SK-N-SH (cell line): ENCODE measurements at regions not wholly inside any gene's neighbourhood (a gene's known extent, or its start where the extent isn't known, plus 50 kb on each side); places are given as distances from the start of the nearest gene placed in this dataset.
A peak's percentile ranks its signal among the peaks of the same experiment; 100 is the strongest.

ENCODE experiments used
- CTCF ChIA-PET: fragments of 300-600, 350-600 bp; formaldehyde crosslinking; extraction: SDS; loops from one replicate; lab custom pipeline; 2021; lab: Yijun Ruan, JAX
- POLR2A ChIA-PET: fragments of 350-600 bp; sonication (Branson Sonifier 250); formaldehyde crosslinking; extraction: SDS; loops from one replicate; lab custom pipeline; 2020; ENCODE audit warnings: antibody characterized with exemption, inconsistent platforms; lab: Yijun Ruan, JAX
- DNase-seq: peaks from one replicate; pipeline ENCODE4 v3.0.0; 2012
- H2AFZ ChIP-seq: fragments of 200-600 bp; sonication (generic); 2 replicates; pipeline ENCODE4 v1.8.1; 2016; ENCODE audit warnings: antibody characterized with exemption, mild to moderate bottlenecking, low read depth
- H3F3A ChIP-seq: fragments of 200-600 bp; sonication (generic); replicated peaks from 2 replicates; pipeline ENCODE3; 2016; ENCODE audit warnings: antibody characterized with exemption, mild to moderate bottlenecking; ENCODE audit not compliant: insufficient read depth
- H3K27ac ChIP-seq, 2 experiments: fragments of 200-500 bp in 1 of 2; fragments of 200-600 bp in 1 of 2; sonication (Bioruptor generic) in 1 of 2; sonication (generic), shearing (Covaris generic) in 1 of 2; 2 replicates each; pipeline versions ENCODE4 v1.5.1 to v1.6.1; 2014 to 2016; ENCODE audit warnings: low read depth in 2 of 2, inconsistent platforms in 1 of 2, low read length in 1 of 2, mild to moderate bottlenecking in 1 of 2, mixed read lengths in 1 of 2
- H3K27me3 ChIP-seq: fragments of 200-600 bp; sonication (generic), shearing (Covaris generic); 2 replicates; pipeline ENCODE4 v1.6.1; 2016; ENCODE audit warnings: mixed run types; ENCODE audit not compliant: insufficient read depth
- H3K36me3 ChIP-seq, 2 experiments: fragments of 200-500 bp in 1 of 2; fragments of 200-600 bp in 1 of 2; sonication (Bioruptor generic) in 1 of 2; sonication (generic) in 1 of 2; replicated peaks in 1 of 2; 2 replicates each; pipeline versions ENCODE3 to v1.5.1; 2014 to 2016; ENCODE audit warnings: low read length in 1 of 2, mild to moderate bottlenecking in 1 of 2; ENCODE audit not compliant: insufficient read depth in 2 of 2, control insufficient read depth in 1 of 2
- H3K4me1 ChIP-seq, 2 experiments: fragments of 200-500 bp in 1 of 2; fragments of 200-600 bp in 1 of 2; sonication (Bioruptor generic) in 1 of 2; sonication (generic), shearing (Covaris generic) in 1 of 2; 2 replicates each; pipeline versions ENCODE4 v1.5.1 to v1.6.1; 2014 to 2016; ENCODE audit warnings: low read depth in 1 of 2, low read length in 1 of 2, mixed run types in 1 of 2; ENCODE audit not compliant: insufficient read depth in 2 of 2, control insufficient read depth in 1 of 2
- H3K4me2 ChIP-seq: fragments of 200-600 bp; sonication (generic), shearing (Covaris generic); 2 replicates; pipeline ENCODE4 v1.6.1; 2017; ENCODE audit warnings: mixed run types
- H3K4me3 ChIP-seq, 2 experiments: fragments of 200-500 bp in 1 of 2; fragments of 200-600 bp in 1 of 2; sonication (Bioruptor generic) in 1 of 2; sonication (generic), shearing (Covaris generic) in 1 of 2; 2 replicates each; pipeline versions ENCODE4 v1.5.1 to v1.8.1; 2014 to 2016; ENCODE audit warnings: low read depth in 2 of 2, inconsistent platforms in 1 of 2, low read length in 1 of 2, mild to moderate bottlenecking in 1 of 2, mixed read lengths in 1 of 2, moderate library complexity in 1 of 2
- H3K79me2 ChIP-seq: fragments of 200-600 bp; sonication (generic); 2 replicates; pipeline ENCODE4 v1.8.1; 2017; ENCODE audit warnings: mild to moderate bottlenecking; ENCODE audit not compliant: insufficient read depth
- H3K9ac ChIP-seq: fragments of 200-600 bp; sonication (generic); 2 replicates; pipeline ENCODE4 v1.6.1; 2017; ENCODE audit warnings: mixed run types
- H3K9me2 ChIP-seq: fragments of 200-600 bp; sonication (generic); 2 replicates; pipeline ENCODE4 v1.6.1; 2017; ENCODE audit warnings: mixed run types
- H3K9me3 ChIP-seq: fragments of 200-600 bp; sonication (generic); 2 replicates; pipeline ENCODE4 v1.6.1; 2017; ENCODE audit warnings: mixed run types, mild to moderate bottlenecking, moderate library complexity
- H4K20me1 ChIP-seq: fragments of 200-600 bp; sonication (generic); 2 replicates; pipeline ENCODE4 v1.6.1; 2017; ENCODE audit warnings: mild to moderate bottlenecking, mixed run types; ENCODE audit not compliant: insufficient read depth
- CHD2 ChIP-seq: fragments of 150-350 bp; IDR thresholded peaks from 2 replicates; pipeline ENCODE4 v1.6.1; 2018; ENCODE audit warnings: low read length; ENCODE audit not compliant: partially characterized antibody
- ELF1 ChIP-seq: IDR thresholded peaks from 2 replicates; pipeline ENCODE4 v1.4.0; 2012
- FOSL2 ChIP-seq: IDR thresholded peaks from 2 replicates; pipeline ENCODE4 v1.4.0; 2012; ENCODE audit warnings: low read depth, mild to moderate bottlenecking, moderate library complexity, borderline replicate concordance
- FOXJ3 ChIP-seq: sonication (generic); formaldehyde crosslinking; IDR thresholded peaks from 2 replicates; pipeline ENCODE4 v1.5.1; 2020; ENCODE audit warnings: mild to moderate bottlenecking, missing genetic modification reagents
- GATA2 ChIP-seq: sonication (generic); formaldehyde crosslinking; IDR thresholded peaks from 2 replicates; pipeline ENCODE4 v1.5.0; 2020; ENCODE audit warnings: mild to moderate bottlenecking, missing genetic modification reagents
- IRF3 ChIP-seq: fragments of 150-350 bp; IDR thresholded peaks from 2 replicates; pipeline ENCODE4 v1.6.1; 2016; ENCODE audit warnings: mild to moderate bottlenecking, low read depth, low read length
- JUND ChIP-seq: IDR thresholded peaks from 2 replicates; pipeline ENCODE4 v1.4.0; 2012
- MXI1 ChIP-seq: IDR thresholded peaks from 2 replicates; pipeline ENCODE4 v1.6.1; 2012; ENCODE audit warnings: mild to moderate bottlenecking, low read depth, low read length, improper control_type of control experiment
- NFIC ChIP-seq: IDR thresholded peaks from 2 replicates; pipeline ENCODE4 v1.4.0; 2012; ENCODE audit warnings: borderline replicate concordance
- NRF1 ChIP-seq: IDR thresholded peaks from 2 replicates; pipeline ENCODE4 v1.6.1; 2012; ENCODE audit warnings: low read depth, mild to moderate bottlenecking, low read length
- SIN3A ChIP-seq: IDR thresholded peaks from 2 replicates; pipeline ENCODE4 v1.6.1; 2012; ENCODE audit warnings: low read depth, mild to moderate bottlenecking, low read length, moderate library complexity, borderline replicate concordance
- TAF1 ChIP-seq: IDR thresholded peaks from 2 replicates; pipeline ENCODE4 v1.6.1; 2012; ENCODE audit warnings: low read depth, mild to moderate bottlenecking, low read length, moderate library complexity, borderline replicate concordance
- TCF12 ChIP-seq: IDR thresholded peaks from 2 replicates; pipeline ENCODE4 v1.4.0; 2012
- TEAD4 ChIP-seq: IDR thresholded peaks from 2 replicates; pipeline ENCODE4 v1.4.0; 2012; ENCODE audit warnings: mild to moderate bottlenecking, borderline replicate concordance; ENCODE audit not compliant: insufficient read depth
- USF2 ChIP-seq: fragments of 150-350 bp; IDR thresholded peaks from 2 replicates; pipeline ENCODE4 v1.6.1; 2017; ENCODE audit warnings: antibody characterized with exemption, low read length, low read depth, borderline replicate concordance
- YY1 ChIP-seq: IDR thresholded peaks from 2 replicates; pipeline ENCODE4 v1.4.0; 2012; ENCODE audit warnings: low read depth, mild to moderate bottlenecking
- WGBS: methylation state at CpG from one replicate; pipeline ENCODE4 v1.1.6; 2017; ENCODE audit warnings: low lambda C conversion rate; 5-methylcytosine and 5-hydroxymethylcytosine counted together
- TF ChIP-seq, protein P1 (sequence below): IDR thresholded peaks from 2 replicates; pipeline ENCODE4 v1.4.0; 2012; ENCODE audit warnings: low read depth
- TF ChIP-seq, protein P2 (sequence below): IDR thresholded peaks from 2 replicates; pipeline ENCODE4; 2012
- TF ChIP-seq, protein P3 (sequence below): IDR thresholded peaks from 2 replicates; pipeline ENCODE4 v1.4.0; 2012; ENCODE audit warnings: low read depth, borderline replicate concordance

GRCh38 chr4:144820728-144821085, 174.8 kb downstream of the HHIP start:
- CTCF ChIA-PET, result no interaction called here
- H3K79me2 ChIP-seq, result no peaks in the 10 kb centered on the region
- TF ChIP-seq SIN3A (no peak), FOSL2 (no peak), TEAD4 (no peak), NRF1 (no peak), MXI1 (no peak), YY1 (no peak), TAF1 (no peak), ELF1 (no peak), CHD2 (no peak), IRF3 (no peak)
- TF ChIP-seq, all 33 proteins: peak for 0
- no peaks in the 10 kb centered on the region for H3K36me3 ChIP-seq
- no peaks in the 10 kb centered on the region for H4K20me1 ChIP-seq
- no peak for DNase-seq
- peak overlapping the region in 1 of 2 experiments; percentile 19; a peak in 1 of 4 replicates for H3K27ac ChIP-seq
- H3K4me3 ChIP-seq, result no peak overlapping the region
- no peaks in the 10 kb centered on the region for H3K27me3 ChIP-seq
- no peak overlapping the region for H3K9ac ChIP-seq
- WGBS, result 2% methylated on average over 2 of the region's 2 CpGs
- H3K9me2 ChIP-seq, result no peaks in the 10 kb centered on the region; the same call in 1 of the 2 replicates
- H3K4me1 ChIP-seq, result 0 out of 4 replicates have a peak, but pooled peaks cover 0 to 10% of the 10 kb centered on the region in 2 experiments
- POLR2A ChIA-PET, result no interaction called here
- peaks cover 18% of the 10 kb centered on the region for H3F3A ChIP-seq
- no peaks in the 10 kb centered on the region for H3K9me3 ChIP-seq
- no peak overlapping the region for H2AFZ ChIP-seq
- peak overlapping the region; percentile 46; the same call in 1 of the 2 replicates for H3K4me2 ChIP-seq

DNA sequence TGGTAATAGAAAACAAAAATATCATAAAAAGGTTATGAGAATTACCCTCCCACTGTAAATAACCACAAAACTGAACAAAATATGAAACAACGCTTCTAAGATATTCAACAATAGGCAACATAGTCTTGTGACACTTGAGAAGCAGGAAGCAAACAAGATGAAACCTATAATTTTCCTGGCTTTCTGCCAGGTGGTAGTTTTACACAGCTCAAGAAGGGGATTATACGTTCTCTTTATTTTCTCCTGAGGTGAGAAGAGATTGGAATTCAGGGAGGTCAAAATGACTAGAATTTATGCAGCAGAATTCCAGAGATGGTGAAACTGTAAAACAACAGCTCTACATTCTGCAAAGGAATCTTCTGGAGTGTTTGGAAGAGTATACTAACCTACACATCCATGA, 186.0 kb downstream of the HHIP start:
- no peak overlapping the region for H3K9ac ChIP-seq
- 2% methylated on average over 2 of the region's 2 CpGs for WGBS
- TF ChIP-seq NFIC, result no peak
- TF ChIP-seq USF2, result no peak
- TF ChIP-seq, protein P1, sequence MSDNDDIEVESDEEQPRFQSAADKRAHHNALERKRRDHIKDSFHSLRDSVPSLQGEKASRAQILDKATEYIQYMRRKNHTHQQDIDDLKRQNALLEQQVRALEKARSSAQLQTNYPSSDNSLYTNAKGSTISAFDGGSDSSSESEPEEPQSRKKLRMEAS, result no peak
- TF ChIP-seq IRF3, result no peak
- TF ChIP-seq FOXJ3 (CRISPR knock-in tag), result no peak
- TF ChIP-seq JUND, result no peak
- no peak for TF ChIP-seq TCF12
- TF ChIP-seq, protein P2, sequence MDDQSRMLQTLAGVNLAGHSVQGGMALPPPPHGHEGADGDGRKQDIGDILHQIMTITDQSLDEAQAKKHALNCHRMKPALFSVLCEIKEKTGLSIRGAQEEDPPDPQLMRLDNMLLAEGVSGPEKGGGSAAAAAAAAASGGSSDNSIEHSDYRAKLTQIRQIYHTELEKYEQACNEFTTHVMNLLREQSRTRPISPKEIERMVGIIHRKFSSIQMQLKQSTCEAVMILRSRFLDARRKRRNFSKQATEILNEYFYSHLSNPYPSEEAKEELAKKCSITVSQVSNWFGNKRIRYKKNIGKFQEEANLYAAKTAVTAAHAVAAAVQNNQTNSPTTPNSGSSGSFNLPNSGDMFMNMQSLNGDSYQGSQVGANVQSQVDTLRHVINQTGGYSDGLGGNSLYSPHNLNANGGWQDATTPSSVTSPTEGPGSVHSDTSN, result no peak
- no peak for TF ChIP-seq GATA2
- TF ChIP-seq MXI1, result no peak
- no peak for TF ChIP-seq FOSL2
- TF ChIP-seq, protein P3, sequence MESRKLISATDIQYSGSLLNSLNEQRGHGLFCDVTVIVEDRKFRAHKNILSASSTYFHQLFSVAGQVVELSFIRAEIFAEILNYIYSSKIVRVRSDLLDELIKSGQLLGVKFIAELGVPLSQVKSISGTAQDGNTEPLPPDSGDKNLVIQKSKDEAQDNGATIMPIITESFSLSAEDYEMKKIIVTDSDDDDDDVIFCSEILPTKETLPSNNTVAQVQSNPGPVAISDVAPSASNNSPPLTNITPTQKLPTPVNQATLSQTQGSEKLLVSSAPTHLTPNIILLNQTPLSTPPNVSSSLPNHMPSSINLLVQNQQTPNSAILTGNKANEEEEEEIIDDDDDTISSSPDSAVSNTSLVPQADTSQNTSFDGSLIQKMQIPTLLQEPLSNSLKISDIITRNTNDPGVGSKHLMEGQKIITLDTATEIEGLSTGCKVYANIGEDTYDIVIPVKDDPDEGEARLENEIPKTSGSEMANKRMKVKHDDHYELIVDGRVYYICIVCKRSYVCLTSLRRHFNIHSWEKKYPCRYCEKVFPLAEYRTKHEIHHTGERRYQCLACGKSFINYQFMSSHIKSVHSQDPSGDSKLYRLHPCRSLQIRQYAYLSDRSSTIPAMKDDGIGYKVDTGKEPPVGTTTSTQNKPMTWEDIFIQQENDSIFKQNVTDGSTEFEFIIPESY, result no peak
- TF ChIP-seq, all 33 proteins: peak for 0
- no peaks in the 10 kb centered on the region for H3K36me3 ChIP-seq
- H3K4me2 ChIP-seq, result no peak overlapping the region
- ChIA-PET POLR2A (no interaction called here), CTCF (interaction anchor here (1.1 kb wide), 1 partner anchor 21 kb away, joined by 3 read pairs; no protein-coding TSS in a partner anchor)
- no peak overlapping the region for H2AFZ ChIP-seq
- no peaks in the 10 kb centered on the region for H3K27me3 ChIP-seq
- no peaks in the 10 kb centered on the region for H4K20me1 ChIP-seq
- no peaks in the 10 kb centered on the region for H3K9me2 ChIP-seq
- no peaks in the 10 kb centered on the region for H3K4me1 ChIP-seq
- no peaks in the 10 kb centered on the region for H3K9me3 ChIP-seq
- H3F3A ChIP-seq, result no peaks in the 10 kb centered on the region
- no peaks in the 10 kb centered on the region for H3K79me2 ChIP-seq
- no peak for DNase-seq
- no peak overlapping the region for H3K27ac ChIP-seq
- no peak overlapping the region for H3K4me3 ChIP-seq
